ENCODE measurements at regions not wholly inside any gene's neighbourhood (a gene's known extent, or its start where the extent isn't known, plus 50 kb on each side); places are given as distances from the start of the nearest gene placed in this dataset.

- peak; percentile 74 for TF ChIP-seq SP7 (tag by site-specific recombination; IDR thresholded peaks at IDR 0.05)
- TF ChIP-seq ZNF580 (tag by site-specific recombination; IDR thresholded peaks at IDR 0.05): no peak
- TF ChIP-seq ZNF473 (tag by site-specific recombination; IDR thresholded peaks at IDR 0.05): no peak
- TF ChIP-seq ZNF707 (tag by site-specific recombination; IDR thresholded peaks at IDR 0.05): no peak
- TF ChIP-seq ZNF791 (tag by site-specific recombination; IDR thresholded peaks at IDR 0.05): no peak
- no peak for TF ChIP-seq ZNF623 (tag by site-specific recombination; IDR thresholded peaks at IDR 0.05)
- TF ChIP-seq ZNF785 (tag by site-specific recombination; IDR thresholded peaks at IDR 0.05): no peak
- TF ChIP-seq ZFP3 (tag by site-specific recombination; IDR thresholded peaks at IDR 0.05; ENCODE audit: low read depth): no peak
- no peak for TF ChIP-seq ZNF830 (tag by site-specific recombination; IDR thresholded peaks at IDR 0.05; ENCODE audit: low read depth)
- peak; percentile 40; the same call in 1 of the 2 replicates for TF ChIP-seq ZBTB8A (tag by site-specific recombination; IDR thresholded peaks at IDR 0.05)
- no peak for TF ChIP-seq ZNF664 (tag by site-specific recombination; IDR thresholded peaks at IDR 0.05)
- TF ChIP-seq SP2 (tag by site-specific recombination; IDR thresholded peaks at IDR 0.05): peak; percentile 25; the same call in 1 of the 2 replicates
- no peak for TF ChIP-seq ZNF175 (tag by site-specific recombination; IDR thresholded peaks at IDR 0.05)
- TF ChIP-seq ZBTB17 (tag by site-specific recombination; IDR thresholded peaks at IDR 0.05): peak; percentile 87
- TF ChIP-seq GLI2 (tag by site-specific recombination; IDR thresholded peaks at IDR 0.05; ENCODE audit: borderline replicate concordance, low read depth): no peak
- TF ChIP-seq TSHZ1 (tag by site-specific recombination; IDR thresholded peaks at IDR 0.05; ENCODE audit: borderline replicate concordance): no peak; the same call in 1 of the 2 replicates
- TF ChIP-seq ZNF510 (tag by site-specific recombination; IDR thresholded peaks at IDR 0.05; ENCODE audit: insufficient replicate concordance): no peak
- no peak for TF ChIP-seq ZNF544 (tag by site-specific recombination; IDR thresholded peaks at IDR 0.05)
- TF ChIP-seq ZNF677 (tag by site-specific recombination; IDR thresholded peaks at IDR 0.05): no peak
- no peak for TF ChIP-seq HOXC10 (CRISPR knock-in tag; IDR thresholded peaks at IDR 0.05)
- no peak for TF ChIP-seq ZNF518A (tag by site-specific recombination; conservative IDR thresholded peaks at IDR 0.05; ENCODE audit: low read depth)
- TF ChIP-seq ZBTB1 (tag by site-specific recombination; IDR thresholded peaks at IDR 0.05): no peak
- peak; percentile 58; the same call in 1 of the 2 replicates for TF ChIP-seq ZNF362 (tag by site-specific recombination; IDR thresholded peaks at IDR 0.05)
- TF ChIP-seq MZF1 (tag by site-specific recombination; IDR thresholded peaks at IDR 0.05; ENCODE audit: borderline replicate concordance): 0 out of 2 replicates have a peak, but pooled peaks have one; percentile 37
- TF ChIP-seq GLIS2 (tag by site-specific recombination; IDR thresholded peaks at IDR 0.05): peak; percentile 64; the same call in 1 of the 2 replicates
- no peak for TF ChIP-seq BCL11B (tag by site-specific recombination; IDR thresholded peaks at IDR 0.05; ENCODE audit: low read depth)
- peak; percentile 79 for TF ChIP-seq PATZ1 (tag by site-specific recombination; IDR thresholded peaks at IDR 0.05)
- no peak for TF ChIP-seq ZNF560 (tag by site-specific recombination; IDR thresholded peaks at IDR 0.05; ENCODE audit: borderline replicate concordance)
- TF ChIP-seq ZSCAN16 (tag by site-specific recombination; IDR thresholded peaks at IDR 0.05): no peak
Measured at GRCh38 chrX:44675362-44676024, 132.8 kb upstream of the FUNDC1 start (continued).
